Mesodermal cell (in vitro differentiated cells): ENCODE measurements at regions not wholly inside any gene's neighbourhood (a gene's known extent, or its start where the extent isn't known, plus 50 kb on each side); places are given as distances from the start of the nearest gene placed in this dataset.

Source experiments
- H3K27ac ChIP-seq: 2 replicates; pipeline ENCODE4 v1.7.0; 2013; ENCODE audit warnings: mild to moderate bottlenecking, low read depth, low read length, moderate library complexity; ENCODE audit not compliant: severe bottlenecking
- H3K36me3 ChIP-seq: 2 replicates; pipeline ENCODE4 v1.7.1; 2013; ENCODE audit warnings: mild to moderate bottlenecking, low read length, moderate library complexity; ENCODE audit not compliant: control insufficient read depth, insufficient read depth
- H3K4me1 ChIP-seq: one replicate; pipeline ENCODE4 v1.7.1; 2013; ENCODE audit warnings: mild to moderate bottlenecking, low read length; ENCODE audit not compliant: insufficient read depth, control insufficient read depth, poor library complexity, severe bottlenecking
- H3K4me3 ChIP-seq: 2 replicates; pipeline ENCODE4 v1.7.0; 2013; ENCODE audit warnings: low read length, control low read depth, mild to moderate bottlenecking; ENCODE audit not compliant: insufficient read depth, poor library complexity, severe bottlenecking; ENCODE audit errors: extremely low read depth
- H3K9me3 ChIP-seq: 2 replicates; pipeline ENCODE4 v1.7.1; 2013; ENCODE audit warnings: mild to moderate bottlenecking, low read length, moderate library complexity; ENCODE audit not compliant: control insufficient read depth
- whole genome bisulfite sequencing, 2 experiments: methylation state at CpG; one replicate each; pipeline ENCODE4 v1.1.5; 2013; ENCODE audit warnings: missing lambda C conversion rate in 2 of 2; ENCODE audit not compliant: insufficient coverage in 2 of 2; 5-methylcytosine and 5-hydroxymethylcytosine counted together

GRCh38 chr4:165738571-165738970, 134.5 kb upstream of the TLL1 start:
- H3K4me1 ChIP-seq, result no peaks in the 10 kb centered on the region
- H3K4me3 ChIP-seq, result no peak overlapping the region
- H3K36me3 ChIP-seq, result no peaks in the 10 kb centered on the region
- no peaks in the 10 kb centered on the region for H3K9me3 ChIP-seq
- no peak overlapping the region for H3K27ac ChIP-seq
- WGBS, 2 experiments, result 88 to 92% methylated on average over 1 of the region's 1 CpG

- 89 to 96% methylated on average over 5 of the region's 6 CpGs for WGBS, 2 experiments
- Histone ChIP-seq H3K27ac (no peak overlapping the region), H3K9me3 (no peaks in the 10 kb centered on the region), H3K4me1 (no peaks in the 10 kb centered on the region), H3K4me3 (no peak overlapping the region), H3K36me3 (no peaks in the 10 kb centered on the region)
Observed at GRCh38 chr4:165740911-165741310, 132.1 kb upstream of the TLL1 start.

- no peak overlapping the region for H3K4me3 ChIP-seq
- WGBS, 2 experiments, result 94 to 100% methylated on average over 2 of the region's 3 CpGs
Observed at GRCh38 chr4:165743422-165743821, 129.6 kb upstream of the TLL1 start.

GRCh38 chr4:165744370-165744769, 128.7 kb upstream of the TLL1 start:
- no peaks in the 10 kb centered on the region for H3K9me3 ChIP-seq
- H3K4me1 ChIP-seq, result no peaks in the 10 kb centered on the region
- WGBS, 2 experiments, result no CpG with 5 or more reads among the region's 1 CpG
- H3K36me3 ChIP-seq, result no peaks in the 10 kb centered on the region
- no peak overlapping the region for H3K4me3 ChIP-seq
- H3K27ac ChIP-seq, result no peak overlapping the region

More at GRCh38 chr4:165743422-165743821, 129.6 kb upstream of the TLL1 start:
- no peaks in the 10 kb centered on the region for H3K9me3 ChIP-seq
- no peak overlapping the region for H3K27ac ChIP-seq
- no peaks in the 10 kb centered on the region for H3K4me1 ChIP-seq
- H3K36me3 ChIP-seq, result no peaks in the 10 kb centered on the region

GRCh38 chr4:165748321-165748720, 124.7 kb upstream of the TLL1 start:
- 0% methylated on average over 1 of the region's 1 CpG; no CpG with 5 or more reads in 1 of the 2 experiments for WGBS, 2 experiments
- Histone ChIP-seq H3K36me3 (no peaks in the 10 kb centered on the region), H3K9me3 (no peaks in the 10 kb centered on the region), H3K27ac (no peak overlapping the region), H3K4me3 (no peak overlapping the region), H3K4me1 (no peaks in the 10 kb centered on the region)

- 68 to 84% methylated on average over 3 to 4 of the region's 4 CpGs for WGBS, 2 experiments
- no peak overlapping the region for H3K27ac ChIP-seq
Observed at GRCh38 chr4:165751882-165752281, 121.2 kb upstream of the TLL1 start.

GRCh38 chr4:165754664-165755063, 118.4 kb upstream of the TLL1 start:
- no peaks in the 10 kb centered on the region for H3K9me3 ChIP-seq
- H3K4me1 ChIP-seq, result no peaks in the 10 kb centered on the region
- H3K4me3 ChIP-seq, result no peak overlapping the region
- no peak overlapping the region for H3K27ac ChIP-seq
- no peaks in the 10 kb centered on the region for H3K36me3 ChIP-seq
- 87 to 94% methylated on average over 2 of the region's 4 CpGs for WGBS, 2 experiments

More at GRCh38 chr4:165751882-165752281, 121.2 kb upstream of the TLL1 start:
- H3K9me3 ChIP-seq, result no peaks in the 10 kb centered on the region
- H3K4me3 ChIP-seq, result no peak overlapping the region
- no peaks in the 10 kb centered on the region for H3K4me1 ChIP-seq
- H3K36me3 ChIP-seq, result no peaks in the 10 kb centered on the region

- Histone ChIP-seq H3K4me1 (no peaks in the 10 kb centered on the region), H3K9me3 (no peaks in the 10 kb centered on the region), H3K4me3 (no peak overlapping the region), H3K36me3 (no peaks in the 10 kb centered on the region), H3K27ac (no peak overlapping the region)
- 50 to 100% methylated on average over 1 of the region's 1 CpG for WGBS, 2 experiments
Observed at GRCh38 chr4:165756836-165757235, 116.2 kb upstream of the TLL1 start.

GRCh38 chr4:165757451-165757850, 115.6 kb upstream of the TLL1 start:
- Histone ChIP-seq H3K9me3 (no peaks in the 10 kb centered on the region), H3K4me1 (no peaks in the 10 kb centered on the region), H3K36me3 (no peaks in the 10 kb centered on the region), H3K4me3 (no peak overlapping the region), H3K27ac (no peak overlapping the region)
- 20% methylated on average over 1 of the region's 3 CpGs; no CpG with 5 or more reads in 1 of the 2 experiments for WGBS, 2 experiments

GRCh38 chr4:165758086-165758485, 115.0 kb upstream of the TLL1 start:
- no CpG with 5 or more reads among the region's 2 CpGs for WGBS, 2 experiments

GRCh38 chr4:165760182-165760581, 112.9 kb upstream of the TLL1 start:
- H3K4me1 ChIP-seq, result no peaks in the 10 kb centered on the region
- H3K27ac ChIP-seq, result no peak overlapping the region
- no peaks in the 10 kb centered on the region for H3K9me3 ChIP-seq
- H3K4me3 ChIP-seq, result no peak overlapping the region
- no peaks in the 10 kb centered on the region for H3K36me3 ChIP-seq
- WGBS, 2 experiments, result 74 to 92% methylated on average over 3 to 5 of the region's 7 CpGs

More at GRCh38 chr4:165758086-165758485, 115.0 kb upstream of the TLL1 start:
- no peak overlapping the region for H3K27ac ChIP-seq
- no peaks in the 10 kb centered on the region for H3K36me3 ChIP-seq
- H3K9me3 ChIP-seq, result no peaks in the 10 kb centered on the region
- H3K4me1 ChIP-seq, result no peaks in the 10 kb centered on the region
- no peak overlapping the region for H3K4me3 ChIP-seq
